ENCODE measurements at regions not wholly inside any gene's neighbourhood (a gene's known extent, or its start where the extent isn't known, plus 50 kb on each side); places are given as distances from the start of the nearest gene placed in this dataset.

- Histone ChIP-seq H3K36me3 (ENCODE audit: control insufficient read depth, insufficient read depth, low read length) (no peaks in the 10 kb centered on the region), H3K4me3 (ENCODE audit: low read depth, low read length) (no peak overlapping the region), H3K27me3 (ENCODE audit: control insufficient read depth, insufficient read depth, low read length) (peaks cover 3% of the 10 kb centered on the region)
- FAIRE-seq (no peak), DNase-seq (ENCODE audit: low read depth) (no peak)
- no peak for TF ChIP-seq CTCF (IDR thresholded peaks at IDR 0.05; ENCODE audit: insufficient read depth, low read length, severe bottlenecking)
Measured at GRCh38 chr1:60952612-60953111, 129.7 kb upstream of the NFIA start.

GRCh38 chr1:60950224-60951063, 131.9 kb upstream of the NFIA start:
- DNase-seq (ENCODE audit: low read depth): no peak
- H3K36me3 ChIP-seq (ENCODE audit: control insufficient read depth, insufficient read depth, low read length): no peaks in the 10 kb centered on the region
- FAIRE-seq: no peak
- peaks cover 3% of the 10 kb centered on the region for H3K27me3 ChIP-seq (ENCODE audit: control insufficient read depth, insufficient read depth, low read length)
- no peak overlapping the region for H3K4me3 ChIP-seq (ENCODE audit: low read depth, low read length)
- no peak for TF ChIP-seq CTCF (IDR thresholded peaks at IDR 0.05; ENCODE audit: insufficient read depth, low read length, severe bottlenecking)

- DNase-seq (ENCODE audit: low read depth) (no peak), FAIRE-seq (no peak)
- H3K36me3 ChIP-seq (ENCODE audit: control insufficient read depth, insufficient read depth, low read length): no peaks in the 10 kb centered on the region
- no peak overlapping the region for H3K4me3 ChIP-seq (ENCODE audit: low read depth, low read length)
- no peak for TF ChIP-seq CTCF (IDR thresholded peaks at IDR 0.05; ENCODE audit: insufficient read depth, low read length, severe bottlenecking)
- peaks cover 3% of the 10 kb centered on the region for H3K27me3 ChIP-seq (ENCODE audit: control insufficient read depth, insufficient read depth, low read length)
Measured at GRCh38 chr1:60949826-60950197, 132.5 kb upstream of the NFIA start.

- Histone ChIP-seq H3K4me3 (ENCODE audit: low read depth, low read length) (no peak overlapping the region), H3K36me3 (ENCODE audit: control insufficient read depth, insufficient read depth, low read length) (no peaks in the 10 kb centered on the region), H3K27me3 (ENCODE audit: control insufficient read depth, insufficient read depth, low read length) (peaks cover 3% of the 10 kb centered on the region)
- FAIRE-seq (peak; percentile 89), DNase-seq (ENCODE audit: low read depth) (no peak)
- no peak for TF ChIP-seq CTCF (IDR thresholded peaks at IDR 0.05; ENCODE audit: insufficient read depth, low read length, severe bottlenecking)
Measured at GRCh38 chr1:60949154-60949825, 133.1 kb upstream of the NFIA start.

GRCh38 chr1:60948486-60948885, 133.9 kb upstream of the NFIA start:
- H3K4me3 ChIP-seq (ENCODE audit: low read depth, low read length): no peak overlapping the region
- H3K27me3 ChIP-seq (ENCODE audit: control insufficient read depth, insufficient read depth, low read length): peaks cover 3% of the 10 kb centered on the region
- no peak for TF ChIP-seq CTCF (IDR thresholded peaks at IDR 0.05; ENCODE audit: insufficient read depth, low read length, severe bottlenecking)
- DNase-seq (ENCODE audit: low read depth) (no peak), FAIRE-seq (no peak)
- H3K36me3 ChIP-seq (ENCODE audit: control insufficient read depth, insufficient read depth, low read length): no peaks in the 10 kb centered on the region

Data from bronchial epithelial cell (primary cell).